NCI-H524 treated with DMSO at 0.1 percent for 48 hours (cell line): ENCODE measurements at regions not wholly inside any gene's neighbourhood (a gene's known extent, or its start where the extent isn't known, plus 50 kb on each side); places are given as distances from the start of the nearest gene placed in this dataset.
"Not testable (repeated sequence)": the region's sequence is repeated elsewhere in the genome, so short reads cannot be mapped to it uniquely, and the experiment has no call there.

Experiments
- DNase-seq: peaks from one replicate; lab custom pipeline; 2025; lab: John Stamatoyannopoulos, UW

GRCh38 chr2:67195327-67195726 is 201.8 kb upstream of the ETAA1 start:
- not testable (repeated sequence) for DNase-seq

GRCh38 chr2:67201521-67201920 is 195.6 kb upstream of the ETAA1 start:
- no peak for DNase-seq

DNA sequence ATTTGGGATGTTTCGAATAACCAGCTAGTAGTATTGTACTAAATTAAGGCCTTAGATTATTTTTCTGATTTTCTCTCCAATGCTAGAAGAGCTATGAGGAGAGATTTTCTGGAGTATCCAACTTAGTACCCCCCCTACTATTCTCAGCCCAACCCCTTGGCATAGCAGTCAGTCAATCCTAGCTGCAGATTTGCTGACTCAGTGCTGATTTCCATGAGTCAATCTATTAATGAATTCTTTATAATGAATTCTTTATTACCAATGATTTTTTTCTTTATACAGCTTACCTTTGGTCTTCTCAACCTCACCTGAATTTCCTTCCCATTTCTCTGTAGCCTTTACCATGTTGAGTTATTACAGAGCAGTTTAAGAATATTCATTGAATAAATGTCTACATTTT is 192.8 kb upstream of the ETAA1 start:
- DNase-seq, result no peak

DNA sequence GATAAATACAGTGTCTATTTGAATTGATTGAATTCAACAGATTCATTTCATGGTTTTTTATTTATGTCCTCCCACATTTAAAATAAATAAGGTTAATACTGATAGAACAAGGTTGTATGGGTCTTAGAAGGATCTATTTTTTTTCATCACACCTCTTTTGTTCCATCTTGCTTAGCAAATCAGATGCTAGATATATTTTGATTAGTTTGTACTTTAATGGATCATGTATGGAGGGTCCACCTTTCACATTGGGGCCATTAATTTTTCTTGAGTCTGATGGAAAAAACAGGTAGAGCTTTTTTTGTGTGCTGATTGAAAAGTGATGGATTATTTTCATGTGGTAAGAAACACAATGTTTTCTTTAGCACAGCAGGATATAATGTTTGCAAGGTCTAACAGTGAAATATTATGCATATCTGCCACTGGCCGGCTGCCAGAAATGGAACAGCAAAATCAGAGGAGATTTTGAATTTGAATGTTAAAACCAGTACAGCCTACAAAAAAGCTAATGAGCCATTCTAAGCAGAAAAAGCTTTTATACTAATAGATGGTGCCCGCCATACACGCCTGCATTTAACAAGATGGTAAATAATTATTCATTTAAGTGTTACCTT is 188.1 kb upstream of the ETAA1 start:
- no peak for DNase-seq

GRCh38 chr2:67210430-67210829 is 186.7 kb upstream of the ETAA1 start:
- no peak for DNase-seq

DNA sequence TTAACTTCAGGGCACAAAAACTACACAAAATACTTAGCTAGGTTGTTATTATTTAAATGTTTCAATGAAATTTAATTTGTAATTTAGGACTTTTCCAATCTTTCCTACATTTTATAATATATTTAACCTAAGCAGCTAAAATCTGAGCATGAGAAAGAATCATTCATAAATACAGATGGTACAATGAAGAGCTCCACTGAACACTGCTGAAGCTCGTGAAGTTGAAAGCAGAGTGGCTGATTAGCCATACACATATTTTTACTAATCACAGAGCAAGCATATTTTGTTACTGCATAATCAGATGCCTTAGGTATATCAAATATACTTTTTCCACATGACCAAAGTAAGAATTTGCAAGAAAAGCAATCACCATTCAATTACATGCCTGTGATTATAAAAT is 184.9 kb upstream of the ETAA1 start:
- DNase-seq, result no peak

GRCh38 chr2:67213270-67213670 is 183.9 kb upstream of the ETAA1 start:
- DNase-seq, result no peak

DNA sequence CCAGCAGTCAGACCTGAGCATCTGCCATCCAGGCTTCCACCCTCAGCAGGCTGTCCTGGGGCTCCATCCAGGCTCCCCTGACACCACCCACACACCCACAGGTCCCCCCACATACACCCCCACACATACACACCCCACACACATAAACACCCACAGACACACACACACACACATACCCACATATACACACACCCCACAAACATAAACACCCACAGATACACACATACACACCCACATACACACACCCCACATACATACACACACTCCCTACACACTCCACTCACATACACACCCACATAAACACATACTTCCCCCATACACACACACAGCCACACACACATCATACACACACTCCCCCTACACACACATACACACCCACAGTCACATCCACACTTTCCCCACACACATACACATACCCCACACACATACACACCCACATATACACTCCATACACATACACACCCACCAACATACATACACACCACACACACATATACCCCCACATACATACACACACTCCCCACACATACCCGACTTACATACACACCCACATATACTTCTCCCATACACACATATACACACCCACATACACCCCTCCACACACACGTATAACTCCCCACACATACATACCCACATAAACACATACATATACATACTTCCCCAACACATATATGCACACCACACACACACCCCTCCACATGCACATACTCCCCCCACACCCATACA is 183.3 kb upstream of the ETAA1 start:
- no peak for DNase-seq

- DNase-seq, result no peak
Measured at GRCh38 chr2:67214585-67215185, 182.4 kb upstream of the ETAA1 start.

GRCh38 chr2:67215214-67216055 is 181.7 kb upstream of the ETAA1 start:
- peak; percentile 45 for DNase-seq

DNA sequence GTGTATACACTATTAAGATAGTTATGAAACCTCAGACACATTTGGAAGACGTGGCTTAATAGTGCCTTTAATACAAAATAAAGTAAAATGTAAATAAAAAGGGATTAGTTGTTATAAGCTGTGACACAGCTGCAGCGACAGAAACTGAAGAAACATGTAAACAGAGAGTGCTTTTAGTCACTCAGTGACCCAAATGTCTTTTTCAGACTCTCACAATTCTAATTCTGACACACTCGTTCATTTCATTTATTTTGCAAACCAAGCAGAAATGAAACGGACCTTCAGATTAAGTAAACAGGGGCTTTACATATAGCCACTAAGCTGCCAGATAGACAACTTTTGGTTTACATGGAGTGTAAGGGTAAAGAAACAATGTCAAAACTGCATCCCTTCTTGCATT is 181.0 kb upstream of the ETAA1 start:
- DNase-seq, result no peak

GRCh38 chr2:67216881-67217280 is 180.3 kb upstream of the ETAA1 start:
- no peak for DNase-seq

DNA sequence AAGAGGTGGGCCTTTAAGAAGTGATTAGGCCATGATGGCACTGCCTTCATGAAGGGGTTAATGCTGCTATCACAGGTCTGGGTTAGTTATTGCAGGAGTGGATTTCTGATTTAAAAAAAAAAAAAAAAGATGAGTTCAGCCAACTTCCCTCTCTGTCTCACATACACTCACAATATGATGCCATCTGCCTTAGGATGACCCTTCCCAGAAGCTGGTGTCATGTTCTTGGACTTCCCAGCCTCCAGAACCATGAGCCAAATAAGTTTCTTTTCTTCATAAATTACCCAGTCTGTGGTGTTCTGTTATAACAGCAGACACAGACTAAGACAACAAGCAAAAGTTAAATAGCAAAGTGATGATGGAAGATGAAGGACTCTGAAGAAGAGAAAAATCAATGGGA is 179.7 kb upstream of the ETAA1 start:
- no peak for DNase-seq

GRCh38 chr2:67218056-67218455 is 179.1 kb upstream of the ETAA1 start:
- DNase-seq, result no peak

GRCh38 chr2:67219651-67220050 is 177.5 kb upstream of the ETAA1 start:
- DNase-seq, result no peak

DNA sequence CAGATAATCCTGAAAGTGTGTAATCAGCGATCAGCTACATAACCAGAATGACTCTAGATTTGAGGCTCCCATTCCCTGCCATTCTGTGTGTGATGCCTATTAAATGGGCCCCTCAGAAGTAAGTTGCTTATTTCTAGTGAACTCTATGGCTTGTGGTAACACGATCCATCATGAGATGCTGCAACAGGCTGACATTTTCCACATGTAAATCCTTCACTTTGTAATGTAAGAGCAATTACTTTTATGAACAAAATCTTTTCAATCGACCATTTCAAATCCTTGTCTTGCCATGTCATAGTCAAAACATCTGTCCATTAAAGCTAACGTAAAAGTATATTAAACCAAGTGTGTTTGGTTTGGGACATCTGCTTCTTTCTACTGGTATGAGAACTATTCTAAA is 175.9 kb upstream of the ETAA1 start:
- no peak for DNase-seq

DNA sequence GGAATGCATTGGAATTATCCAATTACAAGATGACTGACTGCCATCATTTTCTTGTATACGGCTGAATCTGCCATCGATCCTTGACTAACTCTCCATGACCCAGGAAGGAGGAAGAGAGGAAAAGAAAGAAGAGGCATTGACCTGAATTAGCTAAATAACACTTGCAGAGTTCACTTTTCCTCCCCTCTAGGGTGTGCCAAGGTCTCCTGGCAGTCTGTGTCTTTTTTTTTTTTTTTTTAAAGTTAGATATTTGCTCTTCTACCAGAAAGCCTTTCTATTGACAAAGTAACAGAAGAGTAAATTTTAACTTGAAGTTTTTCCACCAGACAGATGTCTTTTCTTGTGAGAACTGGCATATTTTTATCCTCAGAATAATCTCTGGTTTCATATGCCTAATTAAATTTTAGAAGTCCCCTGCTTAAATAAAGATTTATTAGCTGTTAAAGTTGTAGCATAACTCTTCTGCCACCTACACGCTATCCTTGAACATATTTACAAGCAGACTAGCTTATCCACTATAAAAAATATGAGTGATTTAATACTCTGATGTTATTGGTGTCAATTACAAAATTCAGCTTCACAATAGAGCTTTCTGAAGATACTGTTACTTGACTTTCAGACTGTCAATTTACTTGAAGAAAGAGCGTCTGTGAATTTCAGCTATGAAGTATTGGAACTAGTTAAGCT is 171.7 kb upstream of the ETAA1 start:
- no peak for DNase-seq

DNA sequence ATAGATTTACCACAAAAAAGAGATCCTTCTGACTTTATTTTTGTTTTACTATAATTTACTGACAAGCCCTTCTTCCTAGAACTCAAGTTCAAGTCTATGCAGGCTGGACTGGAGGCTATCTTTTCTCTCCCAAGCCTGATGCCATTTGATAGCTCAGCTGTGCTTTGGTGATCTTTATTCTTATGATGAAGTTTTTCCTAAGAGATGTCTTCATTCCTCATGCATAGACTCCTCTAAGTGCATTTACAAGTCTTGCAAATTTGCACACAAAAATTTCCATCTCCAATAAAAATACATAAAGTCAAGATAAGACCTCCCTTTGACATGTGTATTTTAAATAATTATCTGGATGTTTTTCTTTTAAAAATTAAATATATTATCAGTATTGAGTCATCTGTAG is 167.4 kb upstream of the ETAA1 start:
- DNase-seq, result no peak

DNA sequence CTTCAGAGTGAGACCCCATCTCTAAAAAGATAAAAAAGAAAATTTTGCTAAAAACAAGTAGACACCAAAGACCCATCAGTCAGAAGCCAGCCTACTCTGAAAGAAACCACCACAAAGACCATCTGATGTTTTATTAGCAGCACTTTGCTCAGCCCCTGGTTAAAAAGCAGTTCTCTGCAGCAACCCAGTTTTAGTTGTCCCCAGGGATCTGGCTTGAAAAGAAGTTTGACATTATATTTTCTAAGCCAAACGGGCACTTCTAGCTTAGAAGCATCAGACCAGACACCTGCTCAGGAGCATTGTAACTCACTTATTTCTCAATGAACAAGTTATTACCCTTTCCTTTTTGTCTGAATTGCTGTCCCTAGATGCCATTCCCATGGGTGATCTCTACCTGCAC is 164.2 kb upstream of the ETAA1 start:
- DNase-seq, result no peak

GRCh38 chr2:67234440-67234839 is 162.7 kb upstream of the ETAA1 start:
- no peak for DNase-seq

- no peak for DNase-seq
Measured at GRCh38 chr2:67237288-67237687, 159.8 kb upstream of the ETAA1 start.

GRCh38 chr2:67240507-67240906 is 156.6 kb upstream of the ETAA1 start:
- DNase-seq, result no peak
